Caki2 (cell line): ENCODE measurements at regions not wholly inside any gene's neighbourhood (a gene's known extent, or its start where the extent isn't known, plus 50 kb on each side); places are given as distances from the start of the nearest gene placed in this dataset.

Experiments
- DNase-seq: peaks from one replicate; pipeline ENCODE4 v3.0.0-alpha.2; 2015; ENCODE audit warnings: low read depth
- in situ Hi-C: cut with HindIII; loops from 2 replicates; pipeline ENCODE4 v1.10.0; 2016; ENCODE audit warnings: low sequenced_read_pairs, low pct_unique_long_range_greater_than_20kb, mixed read lengths

DNA sequence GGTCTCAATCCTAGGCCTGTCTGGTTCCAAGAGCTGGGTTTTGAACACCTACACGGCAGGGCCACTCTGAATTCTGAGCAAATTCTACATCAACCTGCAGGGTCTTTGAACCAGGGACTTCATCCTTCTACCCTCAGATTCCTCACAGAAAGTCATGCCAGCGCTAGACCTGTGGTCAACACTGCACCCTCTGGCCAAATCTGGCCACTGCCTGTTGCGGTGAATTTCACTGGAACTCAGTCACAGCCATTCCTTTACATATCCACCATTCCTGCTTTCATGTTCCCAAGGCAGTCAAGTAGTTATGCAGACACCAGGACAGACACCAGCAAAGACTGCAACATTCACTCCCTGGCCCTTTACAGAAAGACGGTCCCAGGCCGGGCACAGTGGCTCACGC is 144.6 kb downstream of the C16orf95 start:
- in situ Hi-C loops = no loop called here
- DNase-seq = no peak

DNA sequence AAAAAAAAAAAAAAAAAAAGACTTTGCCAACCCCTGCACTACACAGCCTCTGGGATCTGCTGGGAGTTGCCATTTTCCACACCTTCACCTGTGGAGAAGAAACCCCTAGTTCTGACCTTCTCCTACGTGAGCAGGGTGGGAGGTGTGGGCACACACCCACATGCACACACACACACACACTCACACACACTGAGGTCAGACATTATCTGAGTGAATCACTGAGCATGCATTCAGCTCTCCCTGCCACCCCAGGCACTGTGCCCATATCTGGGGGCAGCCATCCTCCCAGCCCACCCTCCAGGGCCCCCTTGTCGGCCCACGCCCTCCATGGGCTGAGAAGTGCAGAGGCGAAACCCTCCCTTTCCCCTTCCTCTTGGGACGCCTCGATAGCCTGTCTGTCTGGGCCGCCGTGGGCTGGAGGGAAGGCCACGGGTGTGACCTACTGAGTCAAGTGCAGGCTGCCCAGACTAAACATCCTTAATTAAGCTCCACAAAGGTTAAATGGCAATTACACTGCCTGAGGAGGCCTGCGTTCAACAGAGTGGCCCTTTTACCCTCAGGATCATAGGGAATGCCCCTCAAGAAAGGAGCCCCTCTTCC is 143.8 kb downstream of the C16orf95 start:
- in situ Hi-C loops = no loop called here
- DNase-seq = no peak

DNA sequence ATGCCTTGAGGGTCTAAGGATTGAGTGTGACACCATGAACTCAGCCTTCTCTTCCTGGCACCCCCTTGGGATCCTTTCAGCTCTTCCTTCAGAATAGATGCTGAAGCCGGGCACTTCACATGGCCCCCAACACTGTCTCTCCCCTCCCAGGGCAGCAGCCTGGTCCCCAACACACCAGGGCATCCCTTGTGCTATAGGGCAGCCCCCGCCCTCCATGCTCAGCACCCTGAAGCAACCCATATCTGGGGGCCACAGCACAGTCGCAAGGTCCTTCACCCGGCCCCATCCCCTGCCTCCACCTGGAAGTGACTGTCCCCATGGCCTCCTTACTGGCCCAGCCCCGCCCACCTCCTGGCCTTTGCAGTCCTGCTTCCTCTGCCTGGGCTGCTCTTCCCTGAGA is 143.1 kb downstream of the C16orf95 start:
- in situ Hi-C loops = no loop called here
- no peak for DNase-seq

DNA sequence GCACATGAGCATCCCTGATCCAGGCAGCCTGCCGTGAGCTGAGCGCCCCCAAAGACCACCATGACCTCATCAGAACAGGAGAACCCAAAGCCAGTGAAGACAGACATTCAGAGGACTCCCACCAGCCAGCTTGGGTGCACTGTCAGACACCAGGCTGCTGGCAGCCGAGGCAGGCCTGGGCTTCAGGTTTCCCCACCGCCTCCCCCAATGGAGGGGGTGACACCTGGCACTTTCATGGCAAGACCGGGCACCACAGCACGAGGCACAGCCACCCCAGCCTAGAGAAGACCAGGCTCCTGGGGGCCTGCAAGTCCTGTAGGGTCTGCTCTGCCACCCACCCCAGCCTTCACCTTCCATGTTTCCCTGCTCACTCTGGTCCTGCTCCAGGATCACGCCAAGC is 140.5 kb downstream of the C16orf95 start:
- in situ Hi-C loops = no loop called here

DNA sequence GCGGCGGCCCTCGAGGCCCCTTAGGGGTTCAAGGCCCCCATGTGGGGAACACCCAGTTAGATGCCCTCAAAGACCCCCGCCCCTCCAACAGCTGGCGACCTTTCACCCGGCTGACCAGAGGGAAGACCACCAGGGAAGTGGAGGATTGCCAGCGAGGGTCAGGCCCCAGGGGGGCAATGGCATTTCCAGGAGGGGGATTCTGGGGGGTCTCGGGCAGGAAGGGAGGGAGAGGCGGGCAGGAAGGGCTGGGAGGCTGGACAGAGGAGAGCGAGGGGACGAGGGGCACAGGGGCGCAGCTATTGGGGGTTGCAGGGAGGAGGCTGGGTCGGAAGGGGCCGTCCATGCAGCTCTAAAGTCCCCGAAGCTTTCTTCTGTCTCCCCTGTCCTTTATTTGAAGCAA is 139.5 kb downstream of the C16orf95 start:
- no peak for DNase-seq
- in situ Hi-C loops = no loop called here

More for the DNA sequence above, 140.5 kb downstream of the C16orf95 start:
- no peak for DNase-seq

DNA sequence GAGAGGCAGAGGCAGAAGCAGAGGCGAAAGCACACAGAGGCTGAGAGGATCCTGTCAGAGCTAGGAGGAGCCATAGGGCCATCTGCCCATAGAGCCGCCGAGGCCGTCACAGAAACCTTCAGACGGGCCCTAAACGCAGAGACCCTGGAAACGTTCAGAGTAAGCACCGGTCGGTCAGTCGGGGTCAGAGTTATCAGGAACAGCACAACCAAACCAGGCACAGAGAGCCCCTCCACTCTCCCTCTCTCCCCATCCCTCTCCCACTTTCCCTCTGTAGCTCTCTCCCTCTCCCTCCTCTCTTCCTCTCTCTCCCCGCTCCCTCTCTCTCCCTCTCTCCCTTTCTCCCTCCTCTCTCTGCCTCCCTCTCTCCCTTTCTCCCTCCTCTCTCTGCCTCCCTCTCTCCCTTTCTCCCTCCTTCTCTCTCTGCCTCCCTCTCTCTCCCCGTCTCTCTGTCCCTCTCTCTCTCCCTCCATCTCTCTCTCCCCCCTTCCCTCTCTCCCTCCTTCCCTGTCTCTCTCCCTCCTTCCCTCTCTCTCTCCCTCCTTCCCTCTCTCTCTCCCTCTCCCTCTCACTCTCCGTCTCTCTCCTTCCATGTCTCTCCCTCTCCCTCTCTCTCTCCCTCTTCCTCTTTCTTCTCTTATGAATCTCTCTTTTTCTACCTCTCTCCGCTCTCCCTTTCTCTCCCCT is 138.9 kb downstream of the C16orf95 start:
- in situ Hi-C loops = no loop called here
- DNase-seq = no peak

DNA sequence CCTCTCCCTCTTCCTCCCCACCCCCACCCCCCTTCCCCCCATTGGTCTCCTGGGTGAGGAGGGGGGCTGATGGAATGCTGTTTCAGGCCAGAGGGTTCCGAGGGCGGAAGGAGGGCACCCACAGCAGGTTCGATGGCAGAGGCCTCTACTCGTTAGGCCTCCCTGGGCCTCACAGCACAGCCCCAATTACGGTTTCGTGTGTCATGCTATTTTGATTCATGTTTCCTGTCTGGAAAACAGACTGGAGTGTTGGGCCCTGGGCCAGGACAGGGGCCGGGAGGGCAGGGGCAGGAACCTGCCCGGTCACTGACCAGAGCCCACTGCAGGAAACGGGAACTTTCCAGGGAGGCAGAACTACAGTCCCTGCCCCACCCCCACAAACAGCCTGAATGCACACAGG is 138.2 kb downstream of the C16orf95 start:
- in situ Hi-C loops = no loop called here
- DNase-seq = no peak

DNA sequence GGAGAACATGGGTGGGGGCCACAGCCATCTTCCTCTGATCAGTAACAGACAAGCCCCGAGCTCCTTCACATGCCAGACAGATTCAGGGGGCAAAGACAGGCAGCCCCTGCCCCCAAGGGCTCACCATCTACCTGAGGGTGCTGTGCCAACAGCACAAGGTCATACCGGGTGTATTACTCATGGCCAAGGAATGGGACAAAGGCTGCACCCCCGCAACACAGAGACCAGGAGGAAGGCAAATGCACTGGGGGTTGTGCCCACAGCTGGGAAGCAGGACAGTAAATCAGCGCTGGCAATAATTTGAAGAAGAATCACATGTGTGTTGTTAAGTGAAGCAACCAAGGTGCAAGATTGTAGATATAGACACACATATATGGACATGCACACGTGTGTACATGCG is 137.1 kb downstream of the C16orf95 start:
- no peak for DNase-seq
- in situ Hi-C loops = no loop called here

DNA sequence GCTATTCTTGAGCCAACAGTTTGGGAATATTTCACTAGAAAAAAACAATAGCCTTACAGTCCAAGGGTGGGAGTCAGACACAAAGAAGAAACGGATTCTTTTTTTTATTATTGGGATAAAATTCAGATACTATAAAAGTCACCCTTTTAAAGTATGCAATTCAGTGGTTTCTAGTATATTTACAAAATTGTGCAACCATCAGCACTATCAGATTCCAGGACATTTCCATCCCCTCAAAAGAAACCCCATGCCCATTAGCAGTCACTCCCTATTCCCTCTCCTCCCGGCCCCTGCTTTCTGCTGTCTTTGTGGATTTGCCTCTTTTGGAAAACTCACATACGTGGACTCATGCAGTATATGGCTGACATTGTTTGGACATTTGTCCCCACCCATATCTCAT is 134.4 kb downstream of the C16orf95 start:
- in situ Hi-C loops = no loop called here
- no peak for DNase-seq

DNA sequence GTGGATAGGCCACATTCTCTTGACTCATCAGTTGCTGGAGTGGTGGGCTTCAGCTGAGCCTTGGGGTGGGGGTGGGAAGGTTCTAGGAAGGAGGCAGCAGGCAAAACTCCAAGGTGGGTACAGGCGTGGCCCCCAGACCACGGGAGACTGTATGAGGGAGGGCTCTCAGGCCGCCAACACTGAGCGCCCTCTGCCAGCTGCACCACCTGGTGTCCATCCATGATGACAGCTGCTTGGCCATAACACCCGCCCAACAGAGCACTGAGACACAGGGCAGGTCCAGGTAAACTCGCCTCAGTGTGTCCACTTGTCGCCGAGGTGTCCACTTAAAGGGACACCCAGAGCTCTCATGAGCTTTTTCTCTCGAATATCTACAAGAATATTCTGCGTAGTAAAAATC is 133.5 kb downstream of the C16orf95 start:
- in situ Hi-C loops = no loop called here
- DNase-seq = no peak

DNA sequence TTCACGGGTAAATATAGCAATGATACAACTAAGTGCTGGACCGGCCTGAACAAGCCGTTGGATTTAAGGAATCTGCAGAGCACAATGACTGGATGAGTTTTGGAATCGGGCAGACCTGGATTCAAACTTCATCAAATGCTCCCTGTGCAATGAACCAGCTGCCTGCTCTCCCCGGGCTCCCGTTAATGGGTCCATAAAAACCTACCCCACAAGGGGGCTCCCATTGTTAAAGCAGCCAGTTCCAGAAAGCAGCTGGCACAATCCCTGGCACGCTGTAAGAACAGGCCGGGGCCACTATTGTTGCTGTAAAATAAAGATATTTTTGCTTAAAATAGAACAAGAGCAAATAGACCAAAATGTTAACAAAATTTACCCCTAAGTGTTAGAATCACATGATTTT is 131.9 kb downstream of the C16orf95 start:
- no peak for DNase-seq
- in situ Hi-C loops = no loop called here

DNA sequence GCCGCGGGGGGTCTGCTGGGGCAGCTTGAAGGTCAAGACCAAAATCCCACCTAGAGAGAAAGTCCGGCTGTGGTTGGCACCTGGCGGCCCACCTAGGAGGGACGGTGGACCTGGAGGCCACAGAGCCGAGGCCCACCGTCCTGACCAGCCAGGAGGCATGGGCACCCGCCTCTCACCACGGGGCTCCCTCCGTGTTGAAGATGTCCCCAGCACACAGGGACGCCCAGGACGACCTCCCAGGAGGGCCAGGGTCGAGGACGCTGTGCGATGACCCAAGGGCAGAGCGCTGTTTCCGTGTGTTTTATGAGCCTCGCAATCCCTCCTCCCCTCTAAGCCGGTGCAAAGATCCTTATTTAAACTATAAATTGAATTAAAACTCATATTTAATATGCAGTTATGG is 131.2 kb downstream of the C16orf95 start:
- DNase-seq = no peak
- in situ Hi-C loops = no loop called here

DNA sequence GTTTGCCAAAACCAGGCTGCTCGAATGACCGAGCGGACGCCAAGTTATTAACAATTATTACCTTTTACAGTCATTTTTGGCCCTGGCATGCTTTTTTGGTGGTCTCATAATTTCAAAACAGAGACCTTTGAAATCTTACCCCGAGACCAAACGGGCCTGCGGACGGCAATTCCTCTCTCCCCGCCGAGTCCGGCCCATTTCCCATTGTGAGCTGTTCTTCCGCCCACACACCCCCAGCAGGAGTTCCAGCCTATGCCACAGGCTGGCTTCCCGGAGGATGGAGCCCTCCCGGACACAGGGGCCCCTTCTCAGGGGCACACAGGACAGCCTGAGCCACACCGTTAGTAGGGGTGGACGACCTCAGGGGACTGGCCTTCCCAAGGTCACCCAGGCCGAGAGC is 130.7 kb downstream of the C16orf95 start:
- no peak for DNase-seq
- in situ Hi-C loops = no loop called here

DNA sequence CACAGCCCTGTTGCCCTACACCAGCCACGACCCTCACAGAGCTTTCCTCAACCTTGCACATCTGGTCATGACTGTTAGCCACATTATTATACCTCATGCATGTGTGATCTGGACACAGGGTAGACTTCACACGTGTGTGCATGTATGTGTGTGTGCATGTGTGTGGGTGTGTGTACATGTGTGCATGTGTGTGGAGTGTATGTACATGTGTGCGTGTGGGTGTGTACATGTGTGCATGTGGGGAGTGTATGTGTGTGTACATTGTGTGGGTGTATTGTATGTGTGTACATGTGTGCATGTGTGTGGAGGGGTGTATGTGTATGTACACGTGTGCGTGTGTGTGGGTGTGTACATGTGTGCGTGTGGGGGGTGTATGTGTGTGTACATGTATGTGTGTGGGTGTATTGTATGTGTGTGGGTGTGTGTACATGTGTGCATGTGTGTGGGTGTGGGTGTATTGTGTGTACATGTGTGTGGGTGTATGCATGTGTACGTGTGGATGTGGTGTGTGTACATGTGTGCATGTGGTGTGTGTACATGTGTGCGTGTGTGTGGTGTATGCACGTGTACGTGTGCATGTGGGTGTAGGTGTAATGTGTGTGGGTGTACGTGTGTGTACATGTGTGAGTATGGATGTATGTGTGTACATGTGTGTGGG is 130.2 kb downstream of the C16orf95 start:
- no peak for DNase-seq
- in situ Hi-C loops = no loop called here

DNA sequence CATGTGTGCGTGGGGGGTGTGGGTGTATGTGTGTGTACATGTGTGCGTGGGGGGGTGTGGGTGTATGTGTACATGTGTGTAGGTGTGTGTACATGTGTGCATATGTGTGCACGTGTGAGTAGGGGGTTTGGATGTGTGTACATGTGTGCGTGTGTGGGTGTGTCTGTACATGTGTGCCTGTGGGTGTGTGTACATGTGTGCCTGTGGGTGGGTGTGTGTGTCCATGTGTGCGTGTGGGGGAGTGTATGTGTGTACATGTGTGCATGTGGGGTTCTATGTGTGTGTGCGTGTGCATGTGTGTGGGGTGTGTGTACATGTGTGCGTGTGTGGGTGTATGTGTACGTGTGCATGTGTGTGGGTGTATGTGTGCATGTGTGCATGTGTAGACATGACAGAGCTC is 129.1 kb downstream of the C16orf95 start:
- in situ Hi-C loops = no loop called here
- no peak for DNase-seq

DNA sequence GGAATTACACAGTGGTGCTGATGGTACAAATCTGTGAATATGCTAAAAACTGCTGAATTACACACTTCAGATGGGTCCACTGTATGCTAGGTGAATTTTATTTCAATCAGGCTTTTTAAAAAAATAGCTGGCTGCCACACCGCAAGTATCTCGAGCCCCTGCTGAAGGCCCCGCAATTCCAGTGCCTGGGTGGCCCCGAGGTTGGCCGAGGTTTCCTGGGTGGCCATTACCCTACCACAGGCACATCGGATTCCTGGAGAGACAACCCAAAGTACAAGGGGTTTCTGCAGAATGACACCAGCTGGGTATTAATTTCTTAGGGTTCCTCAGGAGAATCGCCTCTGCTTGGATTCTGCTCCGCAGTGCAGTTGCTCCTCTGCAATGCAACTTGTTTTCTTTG is 127.8 kb downstream of the C16orf95 start:
- in situ Hi-C loops = no loop called here
- DNase-seq = no peak

DNA sequence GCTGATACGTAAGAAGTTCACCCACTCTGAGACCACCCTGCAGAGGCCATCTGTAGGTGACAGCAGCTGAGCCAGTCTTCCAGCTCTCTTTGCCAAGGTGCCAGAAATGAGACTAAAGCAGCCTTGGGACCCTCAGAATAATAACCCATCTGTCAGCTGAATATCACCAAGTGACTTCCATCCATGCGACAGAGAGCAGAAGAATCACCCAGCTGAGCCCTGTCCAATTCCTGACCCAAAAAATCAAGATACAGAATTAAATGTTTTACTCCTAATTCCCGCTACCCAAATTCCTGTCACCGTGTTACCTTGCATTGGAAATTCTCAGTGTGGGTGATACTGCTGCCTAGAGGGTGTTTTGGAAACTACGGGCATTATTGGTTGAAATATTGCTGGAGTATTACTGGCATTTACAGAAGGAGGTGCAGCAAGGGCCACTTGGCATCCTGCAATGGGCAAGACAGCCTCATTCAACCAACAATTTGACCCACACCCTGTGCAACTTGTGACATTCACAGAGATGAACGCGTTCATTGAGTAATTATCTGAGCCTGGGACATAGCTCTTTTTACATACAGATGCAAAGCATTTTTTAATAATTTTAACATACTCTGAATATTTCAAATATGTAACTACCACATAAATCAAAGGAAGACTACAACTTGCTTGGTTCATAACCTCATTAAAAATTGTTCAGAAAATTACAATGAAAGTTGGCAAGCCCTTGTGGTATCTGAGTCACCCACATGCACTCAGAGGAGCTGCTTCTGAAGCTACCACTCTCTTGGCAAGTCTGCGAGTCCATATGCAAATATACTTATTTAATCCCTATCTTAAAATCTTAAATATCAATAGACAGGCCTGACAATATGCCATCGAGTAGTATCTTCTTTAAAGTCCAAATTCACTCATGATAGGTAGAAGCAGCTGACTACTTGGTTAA is 126.6 kb downstream of the C16orf95 start:
- DNase-seq = no peak
- in situ Hi-C loops = no loop called here

DNA sequence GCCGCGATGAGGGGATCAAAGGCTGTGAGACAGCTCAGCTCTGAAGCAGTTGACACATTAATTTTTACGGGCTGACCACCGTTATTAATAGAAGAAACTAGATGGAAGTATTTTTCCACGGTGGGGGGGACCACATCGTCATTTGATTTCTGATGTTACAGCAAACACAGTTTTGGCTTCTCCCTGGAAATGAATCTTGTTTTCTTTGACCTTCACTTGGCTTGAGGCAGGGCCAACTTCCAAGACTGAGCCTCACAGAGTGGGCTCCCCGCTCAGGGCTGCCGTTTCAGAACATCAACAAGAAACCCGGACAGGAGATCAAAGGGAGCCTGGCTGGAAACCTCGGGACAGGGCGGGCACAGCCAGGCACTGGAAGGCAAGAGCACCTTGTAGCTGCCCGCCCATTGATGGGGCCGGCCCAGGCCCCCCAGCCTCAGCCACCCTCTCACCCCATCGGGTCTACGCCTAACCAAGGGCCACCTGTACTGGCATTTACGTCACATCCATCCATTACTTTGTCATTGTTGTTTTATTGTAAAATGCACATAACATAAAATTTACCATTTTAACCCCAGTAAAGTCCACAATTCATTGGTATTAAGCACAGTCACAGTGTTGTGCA is 124.6 kb downstream of the C16orf95 start:
- in situ Hi-C loops = no loop called here
- DNase-seq = no peak
